K562 (cell line): ENCODE measurements at regions not wholly inside any gene's neighbourhood (a gene's known extent, or its start where the extent isn't known, plus 50 kb on each side); places are given as distances from the start of the nearest gene placed in this dataset.

Experiments used
- CHD2 ChIP-seq: IDR thresholded peaks from 2 replicates; pipeline ENCODE4 v1.6.1; 2011; ENCODE audit warnings: low read depth, low read length
- DNMT1 ChIP-seq: fragments of 450-650 bp; IDR thresholded peaks from 2 replicates; pipeline ENCODE4 v1.6.1; 2016; ENCODE audit warnings: antibody characterized with exemption, mild to moderate bottlenecking
- E2F5 ChIP-seq: sonication (generic); formaldehyde crosslinking; IDR thresholded peaks from 2 replicates; pipeline ENCODE4 v1.8.0; 2022; ENCODE audit warnings: mild to moderate bottlenecking, missing genetic modification reagents
- ELF1 ChIP-seq: fragments of 200-800 bp; sonication (Bioruptor generic); IDR thresholded peaks from 2 replicates; pipeline ENCODE4 v1.6.1; 2016; ENCODE audit warnings: missing genetic modification characterization, missing compliant biosample characterization
- ETS1 ChIP-seq: conservative IDR thresholded peaks from 2 replicates; pipeline ENCODE4 v1.6.1; 2011; ENCODE audit warnings: low read depth, mild to moderate bottlenecking, low read length; ENCODE audit not compliant: control insufficient read depth
- GTF2E2 ChIP-seq: fragments of 200-800 bp; sonication (Bioruptor generic); IDR thresholded peaks from 2 replicates; pipeline ENCODE4 v1.6.1; 2016; ENCODE audit warnings: missing genetic modification characterization, missing compliant biosample characterization
- HNRNPH1 ChIP-seq: fragments of 200-400 bp; formaldehyde crosslinking; optimal IDR thresholded peaks from 2 replicates; pipeline ENCODE3; 2017; ENCODE audit warnings: low read depth, mild to moderate bottlenecking, low read length, moderate library complexity
- MEIS2 ChIP-seq: fragments of 450-650 bp; IDR thresholded peaks from 2 replicates; pipeline ENCODE4 v1.6.1; 2014; ENCODE audit warnings: mild to moderate bottlenecking; ENCODE audit not compliant: partially characterized antibody
- MLLT1 ChIP-seq, 2 experiments: fragments of 450-650 bp; IDR thresholded peaks; 2 replicates each; pipeline ENCODE4 v1.6.1; 2016
- PBX2 ChIP-seq, 2 experiments: IDR thresholded peaks in 1 of 2; conservative IDR thresholded peaks in 1 of 2; 2 replicates each; pipeline ENCODE4 v1.6.1; 2016; ENCODE audit warnings: low read depth in 2 of 2, mild to moderate bottlenecking in 1 of 2, missing compliant biosample characterization in 1 of 2, missing genetic modification characterization in 1 of 2, moderate library complexity in 1 of 2
- TEAD1 ChIP-seq, 2 experiments: fragments of 450-650 bp in 1 of 2; sonication (generic) in 1 of 2; formaldehyde crosslinking; IDR thresholded peaks; 2 replicates each; pipeline versions ENCODE4 v1.4.0 to v1.8.0; 2020 to 2022; ENCODE audit warnings: mild to moderate bottlenecking in 2 of 2, missing genetic modification reagents in 1 of 2
- THRA ChIP-seq: fragments of 450-650 bp; IDR thresholded peaks from 2 replicates; pipeline ENCODE4 v1.6.1; 2017; ENCODE audit warnings: mild to moderate bottlenecking, moderate library complexity
- TRIM28 ChIP-seq: fragments of 450-650 bp; IDR thresholded peaks from 2 replicates; pipeline ENCODE4 v1.6.1; 2017
- ZNF609 ChIP-seq: sonication (generic); formaldehyde crosslinking; IDR thresholded peaks from 2 replicates; pipeline ENCODE4 v1.8.1; 2023; ENCODE audit warnings: missing genetic modification reagents, mild to moderate bottlenecking, borderline replicate concordance
- ZNF668 ChIP-seq: fragments of 250-450 bp; sonication (Bioruptor Pico); IDR thresholded peaks from 2 replicates; pipeline ENCODE4 v1.8.0; 2022; ENCODE audit warnings: mild to moderate bottlenecking, inconsistent platforms

- TF ChIP-seq E2F5 (CRISPR knock-in tag) (no peak), GTF2E2 (tag) (no peak), DNMT1 (no peak), ELF1 (tag) (no peak), TEAD1 (CRISPR knock-in tag; IDR thresholded peaks at IDR 0.05) (no peak), MLLT1 (IDR thresholded peaks at IDR 0.05) (no peak), TRIM28 (peak; percentile 87), HNRNPH1 (no peak), ZNF609 (CRISPR knock-in tag) (no peak), CHD2 (no peak), ETS1 (no peak), MEIS2 (no peak), THRA (no peak), ZNF668 (CRISPR knock-in tag) (no peak), PBX2 (CRISPR knock-in tag; IDR thresholded peaks at IDR 0.05; ENCODE audit: low read depth) (no peak), PBX2 (tag; conservative IDR thresholded peaks at IDR 0.05; ENCODE audit: low read depth) (no peak)
Measured at GRCh38 chr6:166806217-166806838, 150.0 kb downstream of the RNASET2 start (continued).
